ENCODE measurements at regions not wholly inside any gene's neighbourhood (a gene's known extent, or its start where the extent isn't known, plus 50 kb on each side); places are given as distances from the start of the nearest gene placed in this dataset.

DNA sequence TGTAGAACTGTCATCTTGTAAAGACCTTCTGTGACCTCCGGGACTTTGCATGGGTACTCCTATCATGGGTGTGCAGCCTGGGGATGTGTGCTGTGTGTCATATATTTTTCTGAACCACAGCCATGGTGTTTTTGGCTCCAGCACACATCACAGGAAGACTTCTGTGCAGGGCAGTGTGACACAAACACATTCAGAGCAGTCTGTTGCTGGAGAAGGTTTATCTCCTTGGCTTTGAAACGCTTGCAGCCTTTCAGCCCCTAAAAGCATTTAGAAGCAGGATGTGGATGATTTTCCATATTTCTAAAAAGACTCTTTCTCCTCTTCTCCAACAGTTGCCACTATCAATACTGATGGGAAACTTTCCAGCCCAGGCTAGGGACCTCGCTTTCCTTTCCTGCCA lies 221.6 kb upstream of the FOXA2 start:
- Histone ChIP-seq H4K20me1 (ENCODE audit: insufficient read depth) (no peaks in the 10 kb centered on the region), H3K27me3 (ENCODE audit: insufficient read depth, low read depth, low read length) (no peaks in the 10 kb centered on the region), H3K9me3 (ENCODE audit: low read length) (no peaks in the 10 kb centered on the region), H2AFZ (ENCODE audit: low read depth, low read length) (no peak overlapping the region), H3K9me2 (ENCODE audit: insufficient read depth, low read length) (no peaks in the 10 kb centered on the region), H3K9ac (ENCODE audit: low read length) (no peak overlapping the region), H3K27ac (ENCODE audit: low read length) (no peak overlapping the region), H3K4me2 (ENCODE audit: low read length) (no peak overlapping the region), H3K79me2 (replicated peaks; ENCODE audit: insufficient read depth, low read length) (no peaks in the 10 kb centered on the region), H3F3A (ENCODE audit: insufficient read depth, low read length, poor library complexity, severe bottlenecking) (no peaks in the 10 kb centered on the region), H3K36me3 (ENCODE audit: insufficient read depth, low read length) (no peaks in the 10 kb centered on the region), H3K4me3 (ENCODE audit: low read length) (no peak overlapping the region)
- TF ChIP-seq MXI1 (conservative IDR thresholded peaks at IDR 0.05; ENCODE audit: poor library complexity, severe bottlenecking) (no peak), EP300 (conservative IDR thresholded peaks at IDR 0.05; ENCODE audit: poor library complexity, severe bottlenecking) (no peak), POLR2AphosphoS5 (IDR thresholded peaks at IDR 0.05) (no peak), TAF1 (IDR thresholded peaks at IDR 0.05; ENCODE audit: low read depth) (no peak), RAD21 (conservative IDR thresholded peaks at IDR 0.05) (no peak)

DNA sequence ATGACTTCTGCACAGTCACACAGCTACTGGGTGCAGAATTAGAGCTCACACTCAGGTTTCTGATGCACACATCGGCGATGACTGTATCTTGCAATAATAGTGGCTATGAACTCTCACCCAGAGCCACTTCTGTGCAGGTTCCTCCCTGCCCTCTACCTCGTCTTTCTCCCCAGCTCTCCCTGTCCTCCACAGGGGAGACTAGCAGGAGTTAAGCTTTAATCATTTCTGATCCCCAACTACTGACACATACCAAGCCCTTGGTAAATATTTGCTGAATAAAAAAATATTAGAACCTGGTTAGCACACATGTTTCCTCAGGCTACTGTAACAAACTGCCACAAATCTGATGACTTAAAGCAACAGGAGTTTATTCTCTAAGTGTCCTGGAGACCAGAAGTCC lies 222.7 kb upstream of the FOXA2 start:
- no peaks in the 10 kb centered on the region for H3F3A ChIP-seq (ENCODE audit: insufficient read depth, low read length, poor library complexity, severe bottlenecking)
- no peak overlapping the region for H3K4me2 ChIP-seq (ENCODE audit: low read length)
- H3K79me2 ChIP-seq (replicated peaks; ENCODE audit: insufficient read depth, low read length): no peaks in the 10 kb centered on the region
- no peaks in the 10 kb centered on the region for H3K27me3 ChIP-seq (ENCODE audit: insufficient read depth, low read depth, low read length)
- H4K20me1 ChIP-seq (ENCODE audit: insufficient read depth): no peaks in the 10 kb centered on the region
- TF ChIP-seq EZH2 (IDR thresholded peaks at IDR 0.05; ENCODE audit: borderline replicate concordance, insufficient read depth, low read length, poor library complexity, severe bottlenecking): no peak
- no peak for TF ChIP-seq POLR2AphosphoS5 (IDR thresholded peaks at IDR 0.05)
- TF ChIP-seq, protein P1, sequence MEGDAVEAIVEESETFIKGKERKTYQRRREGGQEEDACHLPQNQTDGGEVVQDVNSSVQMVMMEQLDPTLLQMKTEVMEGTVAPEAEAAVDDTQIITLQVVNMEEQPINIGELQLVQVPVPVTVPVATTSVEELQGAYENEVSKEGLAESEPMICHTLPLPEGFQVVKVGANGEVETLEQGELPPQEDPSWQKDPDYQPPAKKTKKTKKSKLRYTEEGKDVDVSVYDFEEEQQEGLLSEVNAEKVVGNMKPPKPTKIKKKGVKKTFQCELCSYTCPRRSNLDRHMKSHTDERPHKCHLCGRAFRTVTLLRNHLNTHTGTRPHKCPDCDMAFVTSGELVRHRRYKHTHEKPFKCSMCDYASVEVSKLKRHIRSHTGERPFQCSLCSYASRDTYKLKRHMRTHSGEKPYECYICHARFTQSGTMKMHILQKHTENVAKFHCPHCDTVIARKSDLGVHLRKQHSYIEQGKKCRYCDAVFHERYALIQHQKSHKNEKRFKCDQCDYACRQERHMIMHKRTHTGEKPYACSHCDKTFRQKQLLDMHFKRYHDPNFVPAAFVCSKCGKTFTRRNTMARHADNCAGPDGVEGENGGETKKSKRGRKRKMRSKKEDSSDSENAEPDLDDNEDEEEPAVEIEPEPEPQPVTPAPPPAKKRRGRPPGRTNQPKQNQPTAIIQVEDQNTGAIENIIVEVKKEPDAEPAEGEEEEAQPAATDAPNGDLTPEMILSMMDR (IDR thresholded peaks at IDR 0.05; ENCODE audit: poor library complexity, severe bottlenecking): no peak
- TF ChIP-seq MXI1 (conservative IDR thresholded peaks at IDR 0.05; ENCODE audit: poor library complexity, severe bottlenecking): no peak
- no peak for TF ChIP-seq SMC3 (conservative IDR thresholded peaks at IDR 0.05; ENCODE audit: poor library complexity)
- no peak for TF ChIP-seq RAD21 (conservative IDR thresholded peaks at IDR 0.05)
- no peak for TF ChIP-seq EP300 (conservative IDR thresholded peaks at IDR 0.05; ENCODE audit: poor library complexity, severe bottlenecking)
- TF ChIP-seq, protein P2, sequence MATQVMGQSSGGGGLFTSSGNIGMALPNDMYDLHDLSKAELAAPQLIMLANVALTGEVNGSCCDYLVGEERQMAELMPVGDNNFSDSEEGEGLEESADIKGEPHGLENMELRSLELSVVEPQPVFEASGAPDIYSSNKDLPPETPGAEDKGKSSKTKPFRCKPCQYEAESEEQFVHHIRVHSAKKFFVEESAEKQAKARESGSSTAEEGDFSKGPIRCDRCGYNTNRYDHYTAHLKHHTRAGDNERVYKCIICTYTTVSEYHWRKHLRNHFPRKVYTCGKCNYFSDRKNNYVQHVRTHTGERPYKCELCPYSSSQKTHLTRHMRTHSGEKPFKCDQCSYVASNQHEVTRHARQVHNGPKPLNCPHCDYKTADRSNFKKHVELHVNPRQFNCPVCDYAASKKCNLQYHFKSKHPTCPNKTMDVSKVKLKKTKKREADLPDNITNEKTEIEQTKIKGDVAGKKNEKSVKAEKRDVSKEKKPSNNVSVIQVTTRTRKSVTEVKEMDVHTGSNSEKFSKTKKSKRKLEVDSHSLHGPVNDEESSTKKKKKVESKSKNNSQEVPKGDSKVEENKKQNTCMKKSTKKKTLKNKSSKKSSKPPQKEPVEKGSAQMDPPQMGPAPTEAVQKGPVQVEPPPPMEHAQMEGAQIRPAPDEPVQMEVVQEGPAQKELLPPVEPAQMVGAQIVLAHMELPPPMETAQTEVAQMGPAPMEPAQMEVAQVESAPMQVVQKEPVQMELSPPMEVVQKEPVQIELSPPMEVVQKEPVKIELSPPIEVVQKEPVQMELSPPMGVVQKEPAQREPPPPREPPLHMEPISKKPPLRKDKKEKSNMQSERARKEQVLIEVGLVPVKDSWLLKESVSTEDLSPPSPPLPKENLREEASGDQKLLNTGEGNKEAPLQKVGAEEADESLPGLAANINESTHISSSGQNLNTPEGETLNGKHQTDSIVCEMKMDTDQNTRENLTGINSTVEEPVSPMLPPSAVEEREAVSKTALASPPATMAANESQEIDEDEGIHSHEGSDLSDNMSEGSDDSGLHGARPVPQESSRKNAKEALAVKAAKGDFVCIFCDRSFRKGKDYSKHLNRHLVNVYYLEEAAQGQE (IDR thresholded peaks at IDR 0.05; ENCODE audit: borderline replicate concordance): no peak
- no peak for TF ChIP-seq TAF1 (IDR thresholded peaks at IDR 0.05; ENCODE audit: low read depth)
- no peaks in the 10 kb centered on the region for H3K9me3 ChIP-seq (ENCODE audit: low read length)
- H3K27ac ChIP-seq (ENCODE audit: low read length): no peak overlapping the region
- H3K36me3 ChIP-seq (ENCODE audit: insufficient read depth, low read length): no peaks in the 10 kb centered on the region
- no peak overlapping the region for H2AFZ ChIP-seq (ENCODE audit: low read depth, low read length)
- H3K9me2 ChIP-seq (ENCODE audit: insufficient read depth, low read length): no peaks in the 10 kb centered on the region
- H3K9ac ChIP-seq (ENCODE audit: low read length): no peak overlapping the region
- H3K4me3 ChIP-seq (ENCODE audit: low read length): no peak overlapping the region

All from neural cell (in vitro differentiated cells).